NCI-H748 treated with DMSO at 0.1 percent for 48 hours (cell line): ENCODE measurements at regions not wholly inside any gene's neighbourhood (a gene's known extent, or its start where the extent isn't known, plus 50 kb on each side); places are given as distances from the start of the nearest gene placed in this dataset.

Source experiments
- DNase-seq: peaks from one replicate; lab custom pipeline; 2025; lab: John Stamatoyannopoulos, UW

GRCh38 chr4:183852910-183853547 lies 52.1 kb upstream of the STOX2 start:
- no peak for DNase-seq

- DNase-seq, result no peak
Observed at GRCh38 chr4:183853548-183853940, 51.6 kb upstream of the STOX2 start.
